ENCODE measurements at regions not wholly inside any gene's neighbourhood (a gene's known extent, or its start where the extent isn't known, plus 50 kb on each side); places are given as distances from the start of the nearest gene placed in this dataset.

- no peak for DNase-seq
Measured at GRCh38 chr6:1257778-1258177, 54.1 kb upstream of the FOXQ1 start.

GRCh38 chr6:1256435-1257008 is 55.4 kb upstream of the FOXQ1 start:
- DNase-seq = no peak

GRCh38 chr6:1255636-1256365 is 56.1 kb upstream of the FOXQ1 start:
- DNase-seq = no peak

- no peak for DNase-seq
Measured at GRCh38 chr6:1254326-1254725, 57.6 kb upstream of the FOXQ1 start.

GRCh38 chr6:1253816-1254215 is 58.1 kb upstream of the FOXQ1 start:
- DNase-seq = no peak

GRCh38 chr6:1251198-1252155 is 60.4 kb upstream of the FOXQ1 start:
- DNase-seq = no peak

GRCh38 chr6:1250489-1251197 is 61.3 kb upstream of the FOXQ1 start:
- no peak for DNase-seq

GRCh38 chr6:1247894-1248293 is 64.0 kb upstream of the FOXQ1 start:
- no peak for DNase-seq

- DNase-seq = no peak
Measured at GRCh38 chr6:1247056-1247455, 64.8 kb upstream of the FOXQ1 start.

- no peak for DNase-seq
Measured at GRCh38 chr6:1244941-1245340, 67.0 kb upstream of the FOXQ1 start.

GRCh38 chr6:1244278-1244677 is 67.6 kb upstream of the FOXQ1 start:
- DNase-seq = no peak

- no peak for DNase-seq
Measured at GRCh38 chr6:1242446-1242845, 69.5 kb upstream of the FOXQ1 start.

- no peak for DNase-seq
Measured at GRCh38 chr6:1242021-1242420, 69.9 kb upstream of the FOXQ1 start.

- DNase-seq = no peak
Measured at GRCh38 chr6:1240766-1241318, 71.1 kb upstream of the FOXQ1 start.

- DNase-seq = no peak
Measured at GRCh38 chr6:1239805-1240204, 72.1 kb upstream of the FOXQ1 start.

- DNase-seq = no peak
Measured at GRCh38 chr6:1238040-1238439, 73.9 kb upstream of the FOXQ1 start.

GRCh38 chr6:1237636-1238035 is 74.3 kb upstream of the FOXQ1 start:
- no peak for DNase-seq

GRCh38 chr6:1235825-1236224 is 76.1 kb upstream of the FOXQ1 start:
- no peak for DNase-seq

GRCh38 chr6:1233924-1234323 is 78.0 kb upstream of the FOXQ1 start:
- no peak for DNase-seq

GRCh38 chr6:1232578-1232977 is 79.3 kb upstream of the FOXQ1 start:
- DNase-seq = no peak

GRCh38 chr6:1231941-1232340 is 80.0 kb upstream of the FOXQ1 start:
- DNase-seq = no peak

GRCh38 chr6:1230689-1231605 is 81.0 kb upstream of the FOXQ1 start:
- no peak for DNase-seq
